Adrenal gland (tissue), 5 donors: ENCODE measurements at regions not wholly inside any gene's neighbourhood (a gene's known extent, or its start where the extent isn't known, plus 50 kb on each side); places are given as distances from the start of the nearest gene placed in this dataset.

ENCODE experiments used
- CTCF ChIP-seq, 6 experiments: fragments of 450-650 bp in 4 of 6; fragments of 200-600 bp in 2 of 6; sonication (generic) in 1 of 6; IDR thresholded peaks; 1 replicate in 5 of 6; 2 replicates in 1 of 6; pipeline versions ENCODE4 v1.5.1 to v1.8.0; 2016 to 2021; ENCODE audit warnings: antibody characterized with exemption in 6 of 6, mild to moderate bottlenecking in 2 of 6, moderate library complexity in 1 of 6
- POLR2A ChIP-seq, 2 donors: fragments of 450-650 bp; IDR thresholded peaks; one replicate each; pipeline ENCODE4 v1.6.1; 2017; ENCODE audit warnings: antibody characterized with exemption in 2 of 2, mild to moderate bottlenecking in 2 of 2, moderate library complexity in 1 of 2
- donor health status: DM: no; HTN: no; CAD: no.

GRCh38 chr14:98977451-98977850 is 294.5 kb downstream of the BCL11B start:
- TF ChIP-seq CTCF (IDR thresholded peaks at IDR 0.05) (no peak), POLR2A (IDR thresholded peaks at IDR 0.05) (no peak)
